ENCODE measurements at regions not wholly inside any gene's neighbourhood (a gene's known extent, or its start where the extent isn't known, plus 50 kb on each side); places are given as distances from the start of the nearest gene placed in this dataset.

GRCh38 chr3:144963810-144964209 lies 992.2 kb downstream of the DIPK2A start:
- TF ChIP-seq CTCF (conservative IDR thresholded peaks at IDR 0.05 in 1 of 2, IDR thresholded peaks at IDR 0.05 in 1 of 2; ENCODE audit: low read depth in 1 of 2, low read length in 2 of 2) (no peak), EZH2 (IDR thresholded peaks at IDR 0.05; ENCODE audit: low read length, missing control alignments) (no peak)
